ENCODE measurements at regions not wholly inside any gene's neighbourhood (a gene's known extent, or its start where the extent isn't known, plus 50 kb on each side); places are given as distances from the start of the nearest gene placed in this dataset.

DNA sequence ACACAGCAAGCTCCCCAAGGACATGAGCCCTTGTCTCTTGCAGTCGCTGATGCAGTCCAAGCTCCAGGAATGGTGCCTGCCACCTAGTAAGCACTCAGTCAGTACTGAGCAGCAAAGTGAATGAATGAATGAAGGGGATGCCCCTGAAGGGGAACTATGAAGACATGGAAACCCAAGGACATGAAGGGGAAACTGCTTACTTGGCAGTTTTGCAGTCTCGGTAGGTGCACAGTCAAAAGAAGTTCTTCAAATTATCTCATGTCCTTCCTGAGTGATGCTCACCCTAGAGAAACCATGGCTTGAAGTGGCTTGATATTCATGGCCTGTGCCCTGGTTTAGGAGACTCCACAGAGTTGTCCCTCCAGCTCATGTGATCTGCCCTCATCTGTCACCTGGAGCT, 102.1 kb upstream of the DLX2 start:
- DNase-seq (ENCODE audit: low read depth, low spot score), result no peak
- CTCF ChIA-PET, result no interaction called here
- H3K27me3 ChIP-seq (ENCODE audit: control insufficient read depth, insufficient read depth, low read length), result no peaks in the 10 kb centered on the region
- no peaks in the 10 kb centered on the region for H3K4me1 ChIP-seq (ENCODE audit: control insufficient read depth, insufficient read depth, low read length)
- H3K27ac ChIP-seq (ENCODE audit: low read length), result no peak overlapping the region
- intact Hi-C loops (cut with micrococcal nuclease; ENCODE audit: unreplicated experiment) (loop anchor here (10.0 kb wide), 1 partner anchor 260 kb away; no protein-coding TSS in a partner anchor), in situ Hi-C loops (cut with HindIII; ENCODE audit: low pct_unique_long_range_greater_than_20kb, low sequenced_read_pairs) (no loop called here)
- BruUV-seq (replicated peaks), result no TSS peak
- no peak for ATAC-seq
- H3K9me3 ChIP-seq (ENCODE audit: control insufficient read depth, insufficient read depth, low read depth, low read length), result peaks cover 8% of the 10 kb centered on the region; the same call in 1 of the 2 replicates
- TF ChIP-seq POLR2AphosphoS5 (IDR thresholded peaks at IDR 0.05; ENCODE audit: low read depth, low read length) (no peak), SIN3A (IDR thresholded peaks at IDR 0.05; ENCODE audit: borderline replicate concordance, insufficient read depth, low read depth, low read length) (no peak), TCF7L2 (IDR thresholded peaks at IDR 0.05; ENCODE audit: low read depth, low read length) (no peak)
- TF ChIP-seq, protein P1, sequence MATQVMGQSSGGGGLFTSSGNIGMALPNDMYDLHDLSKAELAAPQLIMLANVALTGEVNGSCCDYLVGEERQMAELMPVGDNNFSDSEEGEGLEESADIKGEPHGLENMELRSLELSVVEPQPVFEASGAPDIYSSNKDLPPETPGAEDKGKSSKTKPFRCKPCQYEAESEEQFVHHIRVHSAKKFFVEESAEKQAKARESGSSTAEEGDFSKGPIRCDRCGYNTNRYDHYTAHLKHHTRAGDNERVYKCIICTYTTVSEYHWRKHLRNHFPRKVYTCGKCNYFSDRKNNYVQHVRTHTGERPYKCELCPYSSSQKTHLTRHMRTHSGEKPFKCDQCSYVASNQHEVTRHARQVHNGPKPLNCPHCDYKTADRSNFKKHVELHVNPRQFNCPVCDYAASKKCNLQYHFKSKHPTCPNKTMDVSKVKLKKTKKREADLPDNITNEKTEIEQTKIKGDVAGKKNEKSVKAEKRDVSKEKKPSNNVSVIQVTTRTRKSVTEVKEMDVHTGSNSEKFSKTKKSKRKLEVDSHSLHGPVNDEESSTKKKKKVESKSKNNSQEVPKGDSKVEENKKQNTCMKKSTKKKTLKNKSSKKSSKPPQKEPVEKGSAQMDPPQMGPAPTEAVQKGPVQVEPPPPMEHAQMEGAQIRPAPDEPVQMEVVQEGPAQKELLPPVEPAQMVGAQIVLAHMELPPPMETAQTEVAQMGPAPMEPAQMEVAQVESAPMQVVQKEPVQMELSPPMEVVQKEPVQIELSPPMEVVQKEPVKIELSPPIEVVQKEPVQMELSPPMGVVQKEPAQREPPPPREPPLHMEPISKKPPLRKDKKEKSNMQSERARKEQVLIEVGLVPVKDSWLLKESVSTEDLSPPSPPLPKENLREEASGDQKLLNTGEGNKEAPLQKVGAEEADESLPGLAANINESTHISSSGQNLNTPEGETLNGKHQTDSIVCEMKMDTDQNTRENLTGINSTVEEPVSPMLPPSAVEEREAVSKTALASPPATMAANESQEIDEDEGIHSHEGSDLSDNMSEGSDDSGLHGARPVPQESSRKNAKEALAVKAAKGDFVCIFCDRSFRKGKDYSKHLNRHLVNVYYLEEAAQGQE (IDR thresholded peaks at IDR 0.05; ENCODE audit: insufficient read depth in 1 of 2, low read depth in 2 of 2, low read length in 1 of 2), result no peak
- TF ChIP-seq, protein P2, sequence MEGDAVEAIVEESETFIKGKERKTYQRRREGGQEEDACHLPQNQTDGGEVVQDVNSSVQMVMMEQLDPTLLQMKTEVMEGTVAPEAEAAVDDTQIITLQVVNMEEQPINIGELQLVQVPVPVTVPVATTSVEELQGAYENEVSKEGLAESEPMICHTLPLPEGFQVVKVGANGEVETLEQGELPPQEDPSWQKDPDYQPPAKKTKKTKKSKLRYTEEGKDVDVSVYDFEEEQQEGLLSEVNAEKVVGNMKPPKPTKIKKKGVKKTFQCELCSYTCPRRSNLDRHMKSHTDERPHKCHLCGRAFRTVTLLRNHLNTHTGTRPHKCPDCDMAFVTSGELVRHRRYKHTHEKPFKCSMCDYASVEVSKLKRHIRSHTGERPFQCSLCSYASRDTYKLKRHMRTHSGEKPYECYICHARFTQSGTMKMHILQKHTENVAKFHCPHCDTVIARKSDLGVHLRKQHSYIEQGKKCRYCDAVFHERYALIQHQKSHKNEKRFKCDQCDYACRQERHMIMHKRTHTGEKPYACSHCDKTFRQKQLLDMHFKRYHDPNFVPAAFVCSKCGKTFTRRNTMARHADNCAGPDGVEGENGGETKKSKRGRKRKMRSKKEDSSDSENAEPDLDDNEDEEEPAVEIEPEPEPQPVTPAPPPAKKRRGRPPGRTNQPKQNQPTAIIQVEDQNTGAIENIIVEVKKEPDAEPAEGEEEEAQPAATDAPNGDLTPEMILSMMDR (IDR thresholded peaks at IDR 0.05), result no peak
- no peak overlapping the region for H3K4me3 ChIP-seq (ENCODE audit: low read depth in 2 of 2, low read length in 2 of 2)
- POLR2A ChIA-PET, result no interaction called here
- H3K36me3 ChIP-seq (ENCODE audit: control insufficient read depth, insufficient read depth, low read length), result no peaks in the 10 kb centered on the region

DNA sequence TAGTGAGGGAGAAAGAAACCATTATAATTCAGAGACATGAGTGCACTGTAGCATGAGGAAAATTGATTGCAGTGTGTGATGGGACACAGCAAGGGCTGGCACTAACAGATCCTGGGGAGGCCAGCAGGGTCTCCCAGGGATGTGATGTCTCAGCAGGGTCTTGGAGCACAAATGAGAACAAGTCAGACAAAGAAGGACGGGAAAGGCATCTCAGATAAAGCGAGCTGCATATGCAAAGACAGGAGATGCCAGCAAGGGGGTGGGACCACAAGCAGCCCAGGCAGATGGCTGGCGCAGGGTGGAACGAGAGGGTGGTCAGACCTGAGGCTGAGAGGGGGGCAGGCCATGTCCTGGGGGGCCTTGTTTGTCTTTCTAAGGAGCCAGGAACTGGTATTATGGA, 102.6 kb upstream of the DLX2 start:
- ATAC-seq (no peak), DNase-seq (ENCODE audit: low read depth, low spot score) (no peak)
- H3K27ac ChIP-seq (ENCODE audit: low read length), result no peak overlapping the region
- intact Hi-C loops (cut with micrococcal nuclease; ENCODE audit: unreplicated experiment) (loop anchor here (10.0 kb wide), 1 partner anchor 260 kb away; no protein-coding TSS in a partner anchor), in situ Hi-C loops (cut with HindIII; ENCODE audit: low pct_unique_long_range_greater_than_20kb, low sequenced_read_pairs) (no loop called here)
- peaks cover 4% of the 10 kb centered on the region; the same call in 1 of the 2 replicates for H3K9me3 ChIP-seq (ENCODE audit: control insufficient read depth, insufficient read depth, low read depth, low read length)
- no peak overlapping the region for H3K4me3 ChIP-seq (ENCODE audit: low read depth in 2 of 2, low read length in 2 of 2)
- CTCF ChIA-PET, result no interaction called here
- TF ChIP-seq, protein P1 (IDR thresholded peaks at IDR 0.05; ENCODE audit: insufficient read depth in 1 of 2, low read depth in 2 of 2, low read length in 1 of 2), result no peak
- TF ChIP-seq TCF7L2 (IDR thresholded peaks at IDR 0.05; ENCODE audit: low read depth, low read length) (no peak), SIN3A (IDR thresholded peaks at IDR 0.05; ENCODE audit: borderline replicate concordance, insufficient read depth, low read depth, low read length) (no peak), POLR2AphosphoS5 (IDR thresholded peaks at IDR 0.05; ENCODE audit: low read depth, low read length) (no peak)
- TF ChIP-seq, protein P2 (IDR thresholded peaks at IDR 0.05), result no peak
- BruUV-seq (replicated peaks), result no TSS peak
- POLR2A ChIA-PET, result no interaction called here
- no peaks in the 10 kb centered on the region for H3K36me3 ChIP-seq (ENCODE audit: control insufficient read depth, insufficient read depth, low read length)
- H3K27me3 ChIP-seq (ENCODE audit: control insufficient read depth, insufficient read depth, low read length), result no peaks in the 10 kb centered on the region
- no peaks in the 10 kb centered on the region for H3K4me1 ChIP-seq (ENCODE audit: control insufficient read depth, insufficient read depth, low read length)

All from Panc1 (cell line).